Pulmonary artery endothelial cell (primary cell): ENCODE measurements at regions not wholly inside any gene's neighbourhood (a gene's known extent, or its start where the extent isn't known, plus 50 kb on each side); places are given as distances from the start of the nearest gene placed in this dataset.
"Not testable (repeated sequence)": the region's sequence is repeated elsewhere in the genome, so short reads cannot be mapped to it uniquely, and the experiment has no call there.

Source experiments
- DNase-seq: peaks from one replicate; pipeline ENCODE4 v3.0.0-alpha.2; 2011; ENCODE audit warnings: low read depth, low spot score

- DNase-seq: not testable (repeated sequence)
These were observed 173.8 kb downstream of the GOLGA6L4 start for GRCh38 chr15:84409357-84409756.

- DNase-seq: not testable (repeated sequence)
These were observed 179.2 kb upstream of the ZSCAN2 start for GRCh38 chr15:84421513-84422181.

GRCh38 chr15:84425327-84425726, 175.5 kb upstream of the ZSCAN2 start:
- DNase-seq: not testable (repeated sequence)

DNA sequence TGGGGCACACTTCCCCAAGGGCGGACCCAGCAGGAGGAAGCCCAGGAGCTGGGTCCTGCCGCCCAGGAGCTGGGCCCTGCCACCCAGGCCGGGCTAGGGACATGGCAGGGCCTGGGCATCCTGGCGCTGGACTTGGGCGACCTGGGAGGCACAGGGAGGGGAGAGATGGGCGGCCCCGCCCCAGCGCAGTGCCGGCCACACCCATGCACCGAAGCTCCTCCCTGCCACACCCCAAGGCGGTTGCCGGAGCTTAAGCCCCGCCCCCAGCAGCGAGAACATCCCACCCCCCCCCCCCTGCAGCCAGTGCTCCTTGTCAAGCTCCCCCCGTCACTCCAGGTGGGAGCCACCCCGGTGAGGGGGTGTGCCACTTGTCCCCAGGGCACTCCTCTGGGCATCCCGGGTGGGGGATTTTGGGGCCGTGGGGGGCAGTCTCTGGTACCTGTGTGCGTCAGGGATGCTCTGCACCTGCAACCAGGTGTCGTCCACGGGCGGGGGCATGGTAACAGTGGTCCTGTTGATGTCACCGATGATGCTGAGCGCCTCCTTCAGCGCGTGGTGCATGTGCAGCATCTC, 127.4 kb upstream of the ZSCAN2 start:
- not testable (repeated sequence) for DNase-seq

GRCh38 chr15:84476364-84477033, 124.3 kb upstream of the ZSCAN2 start:
- DNase-seq: not testable (repeated sequence)

- DNase-seq: not testable (repeated sequence)
These were observed 123.3 kb upstream of the ZSCAN2 start for GRCh38 chr15:84477550-84477949.

DNA sequence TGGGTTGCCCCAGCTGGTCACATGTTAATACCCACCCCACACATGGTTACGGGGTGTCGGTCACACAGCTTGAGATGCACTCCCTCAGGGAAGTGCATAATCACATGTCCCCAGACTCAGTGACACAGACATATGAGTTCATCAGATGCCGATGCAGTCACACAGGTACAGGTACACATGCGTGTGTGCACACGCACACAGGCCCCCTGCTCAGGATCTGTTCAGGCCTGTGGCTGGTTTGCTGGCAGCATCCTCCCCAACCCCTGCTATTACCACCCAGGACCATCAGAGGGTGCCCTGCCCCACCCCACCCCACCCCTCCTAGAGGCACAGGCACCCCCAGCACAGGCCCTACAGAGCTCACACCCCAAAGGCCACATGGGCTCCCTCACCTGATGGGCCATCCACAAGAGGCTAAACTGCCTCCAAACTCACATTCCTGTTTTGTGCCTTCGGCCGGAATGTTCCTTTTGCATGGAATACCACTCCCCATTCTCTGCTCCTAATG, 120.6 kb upstream of the ZSCAN2 start:
- DNase-seq: not testable (repeated sequence)

DNA sequence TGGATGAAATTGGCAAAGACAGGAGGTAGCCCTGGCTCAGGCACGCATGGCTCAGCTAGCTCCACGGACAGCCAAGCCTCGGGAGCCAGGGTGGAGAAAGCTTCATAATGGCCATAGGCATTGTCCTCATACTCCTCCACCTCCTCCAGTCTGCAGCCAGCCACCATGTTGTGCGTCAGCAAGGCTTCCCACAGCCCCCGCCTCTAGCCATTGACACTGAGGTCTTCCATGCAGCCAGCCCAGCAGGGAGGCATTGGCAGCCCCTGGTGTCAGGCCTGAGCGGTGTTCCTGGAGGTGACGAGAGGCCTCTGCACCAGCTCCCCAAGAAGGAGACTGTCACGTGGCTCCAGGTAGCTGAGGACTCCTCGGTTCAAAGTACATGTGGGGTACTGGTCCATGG, 117.0 kb upstream of the ZSCAN2 start:
- DNase-seq: not testable (repeated sequence)

GRCh38 chr15:84500165-84500889, 100.5 kb upstream of the ZSCAN2 start:
- not testable (repeated sequence) for DNase-seq

- DNase-seq: not testable (repeated sequence)
These were observed 97.7 kb upstream of the ZSCAN2 start for GRCh38 chr15:84503101-84503500.

- DNase-seq: not testable (repeated sequence)
These were observed 95.3 kb upstream of the ZSCAN2 start for GRCh38 chr15:84505552-84505951.

- not testable (repeated sequence) for DNase-seq
These were observed 88.5 kb upstream of the ZSCAN2 start for GRCh38 chr15:84512324-84512723.

GRCh38 chr15:84516773-84517172, 84.0 kb upstream of the ZSCAN2 start:
- not testable (repeated sequence) for DNase-seq

DNA sequence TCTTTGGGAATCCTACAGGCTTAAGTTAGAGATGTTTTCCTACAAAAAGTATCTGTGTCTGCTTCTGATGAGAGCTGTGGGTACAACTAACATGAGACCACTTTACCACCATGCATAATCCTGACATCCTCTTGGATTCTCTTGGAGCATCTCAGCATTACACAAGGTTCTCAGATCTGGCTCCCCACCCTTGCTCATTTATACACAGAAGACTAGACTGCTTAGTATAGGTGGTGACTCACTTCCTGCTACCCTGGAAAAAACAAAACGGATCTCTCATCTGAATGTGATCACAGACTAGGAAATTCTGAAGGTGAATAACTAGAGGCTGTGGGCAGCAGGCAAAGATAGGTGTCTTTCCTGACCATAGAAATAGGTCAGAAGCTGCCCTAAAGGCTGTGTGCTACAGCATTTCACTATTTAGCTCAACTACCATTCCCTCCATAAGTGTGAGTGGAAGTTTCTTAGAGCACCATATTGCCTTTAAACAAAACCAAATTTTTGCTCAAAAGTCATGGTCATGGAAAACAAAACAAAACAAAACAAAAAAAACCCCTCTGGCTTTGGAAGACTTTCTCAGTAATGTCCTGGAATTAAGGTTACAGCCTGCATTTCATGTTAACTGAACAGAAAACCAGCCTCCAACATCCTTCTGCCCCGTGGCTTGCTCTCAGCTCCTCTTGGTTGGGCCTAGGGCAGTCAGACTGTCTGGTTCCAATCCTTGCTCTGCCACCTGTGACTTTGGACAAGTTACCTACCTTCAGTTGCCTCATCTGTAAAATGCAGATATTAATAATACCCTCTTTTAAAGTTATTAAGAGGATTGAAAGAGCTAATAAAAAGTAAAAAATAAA, 75.1 kb upstream of the ZSCAN2 start:
- DNase-seq: not testable (repeated sequence)

DNA sequence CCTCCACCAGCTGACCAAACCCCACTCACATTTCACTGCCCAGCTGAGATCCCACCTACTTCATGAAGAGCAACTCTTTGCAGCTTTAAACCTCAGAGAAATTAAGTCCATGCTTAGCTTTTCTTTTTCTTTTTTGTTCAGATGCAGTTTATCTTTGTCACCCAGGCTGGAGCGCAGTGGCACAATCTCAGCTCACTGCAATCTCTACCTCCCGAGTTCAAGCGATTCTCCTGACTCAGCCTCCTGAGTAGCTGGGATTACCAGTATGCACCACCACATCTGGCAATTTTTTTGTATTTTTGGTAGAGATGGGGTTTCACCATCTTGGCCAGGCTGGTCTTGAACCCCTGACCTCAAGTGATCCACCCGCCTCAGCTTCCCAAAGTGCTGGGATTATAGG, 70.1 kb upstream of the ZSCAN2 start:
- not testable (repeated sequence) for DNase-seq

DNA sequence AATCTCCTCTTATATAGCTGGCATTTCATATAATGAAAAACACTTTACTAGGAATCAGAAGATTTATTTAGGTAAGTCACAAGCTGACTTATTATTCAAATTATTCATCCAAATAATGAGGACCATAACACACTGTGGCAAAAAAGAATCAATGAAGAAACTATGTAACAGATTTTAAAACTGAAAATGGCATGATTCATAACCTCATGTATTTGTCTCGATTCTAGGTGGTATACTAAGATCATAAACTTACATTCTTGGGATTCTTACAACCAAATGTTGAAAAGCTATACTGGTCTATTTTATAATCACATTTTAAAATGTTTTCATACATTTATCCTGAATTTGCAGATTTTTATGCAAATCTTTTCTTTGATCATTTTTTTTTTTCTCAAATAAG, 69.6 kb upstream of the ZSCAN2 start:
- DNase-seq: not testable (repeated sequence)

GRCh38 chr15:84531709-84532367, 69.0 kb upstream of the ZSCAN2 start:
- not testable (repeated sequence) for DNase-seq

DNA sequence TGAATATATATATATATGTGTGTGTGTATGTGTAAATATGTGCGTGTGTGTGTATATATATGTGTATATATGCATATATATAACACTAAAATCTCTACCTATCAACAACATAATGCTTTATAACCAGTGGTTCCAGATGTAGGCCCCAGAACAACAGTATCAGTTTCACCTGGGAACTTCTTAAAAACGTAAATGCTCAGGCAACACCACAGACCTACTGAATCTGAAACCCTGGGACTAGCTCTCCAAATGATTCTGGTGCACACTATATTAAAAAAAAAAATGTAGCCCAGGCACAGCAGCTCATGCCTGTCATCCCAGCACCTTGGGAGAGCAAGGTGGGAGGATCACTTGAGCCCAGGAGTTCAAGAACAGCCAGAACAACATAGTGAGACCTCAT, 67.1 kb upstream of the ZSCAN2 start:
- DNase-seq: not testable (repeated sequence)

DNA sequence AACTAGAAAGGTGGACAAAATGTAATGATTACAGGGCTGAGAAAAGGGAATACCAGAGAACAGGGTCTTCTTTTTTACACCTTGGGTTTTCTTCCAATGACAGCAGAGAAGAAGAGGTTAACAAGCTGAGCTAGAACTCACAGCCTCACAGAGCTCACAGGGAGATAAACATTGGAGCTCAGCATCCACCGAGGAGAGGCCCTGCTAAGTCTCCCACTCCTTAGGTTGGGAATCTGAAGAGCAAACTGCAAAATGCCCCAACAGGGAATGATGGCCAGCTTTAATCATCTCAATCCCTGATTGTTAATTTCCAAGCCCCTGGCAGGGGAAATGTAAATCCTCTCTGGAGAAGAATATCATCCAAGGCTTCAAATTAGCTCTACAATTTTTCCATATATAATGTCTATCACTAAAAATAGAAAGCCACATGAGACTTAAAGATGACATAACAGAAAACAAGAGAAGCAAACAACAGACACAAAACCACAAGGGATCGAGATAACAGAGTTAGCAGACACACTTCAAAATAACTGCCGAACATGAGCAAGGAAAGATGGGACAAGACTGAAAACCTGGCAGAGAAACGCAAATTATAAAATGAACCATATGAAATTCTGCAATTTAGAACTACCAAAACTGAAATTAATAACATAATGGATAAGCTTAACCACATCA, 66.1 kb upstream of the ZSCAN2 start:
- DNase-seq: not testable (repeated sequence)

- peak; percentile 2 for DNase-seq
These were observed 64.6 kb upstream of the ZSCAN2 start for GRCh38 chr15:84536181-84536580.
